GM21447 (cell line): ENCODE measurements at regions not wholly inside any gene's neighbourhood (a gene's known extent, or its start where the extent isn't known, plus 50 kb on each side); places are given as distances from the start of the nearest gene placed in this dataset.

ENCODE experiments used
- ATAC-seq: cut with Tn5 transposase; IDR thresholded peaks from one replicate; pipeline ENCODE4 v1.9.1; 2021; ENCODE audit not compliant: unreplicated experiment

GRCh38 chr5:124692950-124693349, 53.5 kb downstream of the ZNF608 start:
- ATAC-seq = no peak

GRCh38 chr5:124692324-124692723, 54.1 kb downstream of the ZNF608 start:
- ATAC-seq = no peak

- no peak for ATAC-seq
Observed at GRCh38 chr5:124689653-124690052, 56.8 kb downstream of the ZNF608 start.

GRCh38 chr5:124686239-124687004, 60.0 kb downstream of the ZNF608 start:
- no peak for ATAC-seq

- no peak for ATAC-seq
Observed at GRCh38 chr5:124685404-124685930, 61.0 kb downstream of the ZNF608 start.

GRCh38 chr5:124683917-124684555, 62.4 kb downstream of the ZNF608 start:
- no peak for ATAC-seq

GRCh38 chr5:124679578-124680199, 66.8 kb downstream of the ZNF608 start:
- no peak for ATAC-seq

- no peak for ATAC-seq
Observed at GRCh38 chr5:124678922-124679519, 67.4 kb downstream of the ZNF608 start.

- ATAC-seq = no peak
Observed at GRCh38 chr5:124678468-124678867, 68.0 kb downstream of the ZNF608 start.

- ATAC-seq = no peak
Observed at GRCh38 chr5:124677374-124678351, 68.8 kb downstream of the ZNF608 start.

GRCh38 chr5:124675931-124676846, 70.2 kb downstream of the ZNF608 start:
- no peak for ATAC-seq

GRCh38 chr5:124671193-124671592, 75.2 kb downstream of the ZNF608 start:
- no peak for ATAC-seq

- ATAC-seq = no peak
Observed at GRCh38 chr5:124670722-124671184, 75.7 kb downstream of the ZNF608 start.

- no peak for ATAC-seq
Observed at GRCh38 chr5:124669956-124670721, 76.3 kb downstream of the ZNF608 start.

GRCh38 chr5:124669300-124669648, 77.2 kb downstream of the ZNF608 start:
- no peak for ATAC-seq

- ATAC-seq = no peak
Observed at GRCh38 chr5:124668353-124669299, 77.8 kb downstream of the ZNF608 start.

- ATAC-seq = no peak
Observed at GRCh38 chr5:124665625-124666024, 80.8 kb downstream of the ZNF608 start.
